Kidney tubule cell (primary cell): ENCODE measurements at regions not wholly inside any gene's neighbourhood (a gene's known extent, or its start where the extent isn't known, plus 50 kb on each side); places are given as distances from the start of the nearest gene placed in this dataset.

Experiments
- DNase-seq: peaks from one replicate; pipeline ENCODE4 v3.0.0-alpha.2; 2018; ENCODE audit warnings: low spot score

DNA sequence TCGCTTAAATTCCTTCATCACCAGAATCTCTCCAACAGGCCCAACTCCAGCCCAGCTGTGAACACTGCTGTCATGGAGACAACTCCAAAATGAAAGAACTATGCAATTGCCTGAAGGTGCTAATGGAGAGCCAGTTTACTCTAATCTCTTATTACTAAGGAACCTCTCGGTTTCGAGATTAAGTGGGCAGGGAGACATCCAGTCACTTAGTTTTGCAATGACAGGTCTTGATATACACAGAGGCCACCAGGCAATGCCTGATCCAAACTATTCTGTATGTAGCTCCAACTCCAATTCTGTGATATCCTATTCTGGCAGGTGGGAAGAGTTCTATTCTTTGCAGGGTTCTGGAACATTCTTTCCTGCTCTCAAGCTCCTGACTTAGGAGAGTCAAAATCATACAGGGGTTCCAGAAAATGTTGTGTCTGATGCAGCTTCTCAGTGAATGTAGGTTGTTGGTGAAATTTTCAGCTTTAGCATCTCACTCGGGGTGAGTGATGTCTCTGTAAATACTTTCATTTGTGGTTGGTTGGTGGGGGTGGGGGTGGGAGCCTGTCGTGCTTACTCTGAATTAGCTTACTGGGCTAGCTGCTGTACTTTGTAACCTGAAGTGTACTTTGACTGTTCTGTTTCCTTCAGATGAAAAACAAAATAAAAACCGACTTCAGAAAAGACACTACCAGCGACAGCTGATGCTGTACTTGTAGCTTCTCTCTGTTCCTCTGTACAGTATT is 170.9 kb downstream of the PALM2AKAP2 start:
- no peak for DNase-seq

DNA sequence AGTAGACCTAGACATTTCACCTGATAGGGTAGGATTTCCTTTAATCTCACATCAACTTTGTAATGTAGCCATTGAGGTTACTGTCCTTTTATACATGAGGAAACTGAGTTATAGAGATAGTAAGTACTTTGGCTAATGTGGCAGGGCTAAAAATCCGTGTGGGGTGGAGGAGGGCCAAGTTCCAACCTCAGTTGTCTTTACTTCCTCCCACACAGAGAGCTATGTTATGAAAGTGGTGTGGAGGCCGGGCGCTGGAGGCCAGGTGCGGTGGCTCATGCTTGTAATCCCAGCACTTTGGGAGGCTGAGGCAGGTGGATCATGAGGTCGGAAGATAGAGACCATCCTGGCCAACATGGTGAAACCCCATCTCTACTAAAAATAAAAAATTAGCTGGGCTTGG is 173.3 kb downstream of the PALM2AKAP2 start:
- DNase-seq: no peak

DNA sequence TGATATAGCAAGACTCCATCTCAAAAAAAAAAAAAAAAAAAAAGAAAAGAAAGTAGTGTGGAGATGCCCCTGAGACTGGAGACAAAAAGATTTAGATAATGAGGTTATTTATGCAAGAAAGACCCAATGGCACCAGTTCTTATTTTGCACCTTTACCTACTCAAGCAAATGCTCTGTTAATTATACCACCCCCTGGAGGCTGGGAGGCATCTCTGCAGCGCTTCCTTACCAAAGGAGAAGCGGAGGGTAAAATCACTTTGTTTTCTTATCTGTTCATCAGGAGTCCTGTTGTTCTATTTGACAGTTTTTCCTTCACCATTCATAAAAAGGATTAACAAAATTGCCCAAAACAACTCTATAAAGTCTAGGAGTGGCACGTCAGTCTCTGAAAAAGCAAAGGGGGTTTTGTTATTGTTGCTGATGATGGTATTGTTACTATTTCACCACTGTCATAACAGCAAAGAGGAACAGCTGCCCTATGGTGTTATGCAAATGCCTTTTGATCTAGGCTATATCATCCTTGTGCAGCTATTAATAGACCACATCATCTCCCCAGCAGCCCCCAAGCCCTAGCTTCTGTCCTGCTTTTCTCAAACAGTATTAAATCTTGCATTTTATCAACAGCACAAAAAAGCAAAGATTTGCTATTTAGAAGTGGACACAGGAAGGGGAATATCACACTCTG is 174.0 kb downstream of the PALM2AKAP2 start:
- DNase-seq: no peak

DNA sequence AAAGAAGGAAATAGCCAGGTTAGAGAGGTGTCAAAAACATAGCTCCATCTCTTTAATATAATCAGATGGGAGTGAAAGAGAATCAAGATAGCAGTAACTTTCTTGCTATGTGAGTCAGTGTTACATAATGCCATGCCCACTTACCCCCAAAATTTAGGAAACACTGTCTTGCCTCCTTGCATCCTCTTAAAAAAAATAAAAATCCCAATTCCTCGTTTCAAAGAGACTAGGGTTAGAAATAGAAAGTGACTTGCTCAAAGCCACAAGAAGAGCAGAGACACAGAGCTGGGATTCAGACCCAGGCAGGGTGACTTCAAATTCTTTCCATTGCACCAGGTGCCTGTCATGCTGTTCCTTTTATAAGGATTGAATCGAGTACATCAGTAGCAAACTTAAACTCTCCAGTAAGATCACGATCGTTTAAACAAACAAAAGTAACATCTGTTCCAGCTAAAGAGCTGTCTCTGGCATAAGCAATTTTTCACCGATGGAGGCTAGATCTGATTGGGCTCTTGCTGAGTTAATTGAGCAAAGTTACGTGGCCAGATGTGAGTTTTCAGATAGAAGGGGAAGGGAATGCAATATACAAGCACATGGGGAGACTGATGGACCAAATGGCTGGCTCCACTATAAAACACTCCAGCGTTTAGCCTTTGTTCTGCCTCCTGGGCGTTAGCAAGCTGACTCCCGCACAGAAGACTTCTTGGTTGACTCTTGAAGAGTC is 176.9 kb downstream of the PALM2AKAP2 start:
- no peak for DNase-seq

DNA sequence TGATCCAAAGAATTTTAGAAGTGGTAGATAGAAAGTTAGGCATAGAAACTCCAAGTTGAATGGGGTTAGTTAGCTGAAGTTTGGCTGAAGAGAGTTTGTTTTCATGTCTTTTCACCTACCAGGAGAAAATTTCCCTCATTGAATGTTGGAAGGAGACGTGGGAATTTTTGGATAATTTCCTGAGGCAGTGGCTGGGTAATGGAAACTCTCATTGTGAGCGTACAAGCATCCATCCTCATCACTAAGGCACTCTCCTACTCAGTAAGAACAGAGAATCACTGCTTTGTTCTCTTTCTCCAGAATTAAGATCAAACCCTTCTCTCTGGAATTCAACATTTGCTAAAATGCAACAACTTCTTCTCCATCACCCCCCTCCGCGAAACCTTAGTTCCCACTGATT is 179.7 kb downstream of the PALM2AKAP2 start:
- no peak for DNase-seq

DNA sequence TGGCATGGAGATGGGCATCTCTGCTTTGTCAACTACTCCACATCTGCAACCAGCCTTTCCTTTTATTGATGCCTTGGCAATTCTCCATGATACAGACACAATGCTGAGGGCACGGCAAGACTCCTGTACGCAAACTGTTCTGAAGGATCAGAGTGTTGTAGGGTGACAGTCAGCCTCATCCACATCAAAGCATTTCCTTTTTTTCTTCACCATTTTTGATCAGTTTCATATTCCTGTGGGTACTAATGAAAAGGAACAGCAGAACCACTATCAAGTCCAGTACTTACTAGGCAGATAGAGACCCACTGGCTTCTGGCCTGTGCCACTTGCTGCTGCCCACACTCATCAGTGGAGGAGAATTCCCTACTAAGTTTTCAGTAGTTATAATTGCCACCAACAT is 181.6 kb downstream of the PALM2AKAP2 start:
- no peak for DNase-seq

DNA sequence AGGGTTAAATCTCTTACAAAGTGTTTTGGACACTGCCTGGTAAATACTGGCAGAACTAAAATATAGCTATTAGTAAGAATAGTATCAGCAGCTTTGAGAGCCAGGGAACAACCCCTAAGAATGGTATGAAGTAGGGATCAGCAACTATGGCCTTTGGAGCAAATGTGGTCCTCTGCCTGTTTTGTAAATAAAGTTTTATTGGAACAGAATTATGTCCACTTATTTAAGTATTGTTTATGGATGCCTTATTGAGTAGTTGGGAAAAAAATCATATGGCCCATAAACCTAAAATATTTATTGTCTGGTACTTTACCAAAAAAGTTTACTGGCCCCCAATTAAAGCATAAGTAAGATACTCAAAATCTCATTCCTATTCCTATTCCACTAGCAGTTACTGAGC is 182.2 kb downstream of the PALM2AKAP2 start:
- no peak for DNase-seq

DNA sequence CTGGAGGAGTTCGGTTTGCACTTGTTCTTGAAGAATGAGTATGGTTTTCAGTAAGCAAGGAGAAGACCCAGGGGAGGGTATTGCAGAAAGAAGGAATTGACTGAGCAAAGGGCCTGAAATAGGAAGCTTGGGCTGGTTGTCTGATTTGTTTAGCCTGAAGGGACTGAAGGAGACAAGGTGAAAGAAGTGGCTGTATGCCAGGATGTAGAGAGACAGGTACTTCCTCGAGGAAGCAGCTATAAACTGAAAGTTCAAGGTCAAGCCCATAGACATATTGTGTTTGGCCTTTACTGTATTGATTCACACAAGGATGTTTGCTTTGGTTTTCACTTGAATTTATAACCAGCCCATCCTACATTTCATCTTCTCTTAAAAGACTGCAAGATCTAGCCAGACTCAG is 183.1 kb downstream of the PALM2AKAP2 start:
- DNase-seq: no peak

DNA sequence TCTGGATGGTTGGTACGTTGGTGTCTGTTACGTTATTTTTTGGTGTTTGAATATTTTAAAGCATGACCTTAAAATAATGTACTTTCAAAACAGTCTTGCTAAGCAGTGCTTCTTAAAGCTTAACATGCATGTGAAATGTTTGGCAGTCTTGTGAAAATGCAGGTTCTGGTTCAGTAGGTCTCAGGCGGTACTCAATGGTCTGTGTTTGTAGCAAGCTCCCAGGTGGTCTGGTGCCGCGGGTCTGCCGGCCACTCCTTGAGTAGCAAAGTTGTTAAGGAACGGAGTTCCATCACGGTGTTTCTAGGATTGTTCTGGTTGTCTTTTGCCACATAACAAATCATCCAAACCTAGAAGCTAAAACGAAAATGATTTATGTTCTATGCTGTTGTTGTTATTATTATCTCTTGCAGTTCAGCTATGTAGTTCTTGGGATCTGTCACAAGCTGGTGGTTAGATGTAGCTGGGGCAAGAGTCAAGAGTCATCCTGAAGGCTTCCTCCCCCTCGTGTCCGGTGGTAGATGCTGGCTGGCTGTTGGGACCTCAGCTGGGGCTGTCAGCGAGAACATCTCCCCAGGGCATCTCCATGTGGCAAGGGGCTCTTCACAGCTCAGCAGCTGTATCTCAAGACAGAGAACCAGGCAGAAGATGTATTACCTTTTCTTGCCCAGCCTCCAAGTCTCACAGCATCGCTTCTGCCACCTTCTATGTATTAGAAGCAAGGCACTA is 186.8 kb downstream of the PALM2AKAP2 start:
- no peak for DNase-seq

DNA sequence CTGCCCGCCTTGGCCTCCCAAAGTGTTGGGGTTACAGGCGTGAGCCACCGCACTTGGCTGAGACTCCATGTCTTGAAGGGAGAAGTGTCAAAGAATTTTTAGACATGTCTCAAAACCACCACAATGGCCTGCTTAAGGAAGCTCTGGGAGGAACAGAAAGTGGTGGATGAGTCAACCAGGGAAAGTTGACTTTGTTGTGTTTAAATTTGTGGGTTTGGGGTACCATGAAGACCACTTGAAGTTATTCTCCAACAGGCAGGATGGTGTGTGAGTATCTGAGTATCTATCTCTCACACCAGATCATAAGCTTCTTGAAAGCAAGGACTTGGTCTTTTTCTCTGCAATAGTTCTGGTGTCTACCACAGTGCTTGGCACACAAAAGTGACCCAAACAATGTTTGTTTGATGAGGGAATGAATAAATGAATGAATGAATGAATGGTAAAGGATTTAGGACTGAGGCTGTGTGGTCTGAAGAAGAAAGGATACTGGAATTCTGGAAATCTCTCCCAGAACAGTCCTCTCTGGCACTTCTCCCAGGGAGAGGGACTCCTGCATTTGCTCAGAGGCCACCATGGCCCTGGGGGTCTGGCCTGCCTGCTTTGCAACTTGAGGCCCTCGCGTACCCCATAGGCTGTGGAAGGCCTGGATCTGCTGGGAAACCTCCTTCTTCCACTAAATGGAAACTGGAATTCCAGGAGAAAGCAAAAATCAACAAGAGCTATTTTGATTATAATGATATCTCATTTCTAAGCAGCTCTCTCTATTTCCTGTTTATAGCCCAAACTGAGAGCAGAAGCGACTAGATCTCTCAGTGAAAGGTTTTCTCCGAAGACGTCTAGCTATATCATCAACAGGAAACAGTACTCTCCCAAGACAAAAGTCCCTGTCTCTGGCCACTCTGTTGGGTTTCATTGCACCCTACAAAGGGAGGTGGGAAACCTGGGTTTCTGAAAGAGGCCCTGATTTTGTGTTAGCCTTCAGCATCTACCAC is 187.9 kb downstream of the PALM2AKAP2 start:
- no peak for DNase-seq

DNA sequence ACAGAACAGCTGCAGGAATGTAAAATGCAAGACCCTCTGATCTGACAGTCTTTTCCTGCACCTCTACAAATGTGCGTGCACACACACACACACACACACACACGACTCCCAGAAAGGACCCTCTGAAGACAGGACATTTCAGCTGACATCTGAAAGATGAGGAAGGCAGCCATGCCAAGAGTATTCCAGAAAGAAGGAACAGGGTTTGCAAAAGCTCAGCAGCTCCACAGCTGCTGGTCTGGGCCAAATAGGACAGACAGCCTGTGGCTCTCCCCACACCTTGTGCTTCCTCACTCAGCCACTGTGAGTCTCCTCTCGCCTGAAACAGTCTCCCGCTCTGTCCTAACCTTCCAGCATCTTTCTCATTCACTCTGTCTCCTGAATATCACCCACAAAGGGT is 189.0 kb downstream of the PALM2AKAP2 start:
- DNase-seq: peak; percentile 15

DNA sequence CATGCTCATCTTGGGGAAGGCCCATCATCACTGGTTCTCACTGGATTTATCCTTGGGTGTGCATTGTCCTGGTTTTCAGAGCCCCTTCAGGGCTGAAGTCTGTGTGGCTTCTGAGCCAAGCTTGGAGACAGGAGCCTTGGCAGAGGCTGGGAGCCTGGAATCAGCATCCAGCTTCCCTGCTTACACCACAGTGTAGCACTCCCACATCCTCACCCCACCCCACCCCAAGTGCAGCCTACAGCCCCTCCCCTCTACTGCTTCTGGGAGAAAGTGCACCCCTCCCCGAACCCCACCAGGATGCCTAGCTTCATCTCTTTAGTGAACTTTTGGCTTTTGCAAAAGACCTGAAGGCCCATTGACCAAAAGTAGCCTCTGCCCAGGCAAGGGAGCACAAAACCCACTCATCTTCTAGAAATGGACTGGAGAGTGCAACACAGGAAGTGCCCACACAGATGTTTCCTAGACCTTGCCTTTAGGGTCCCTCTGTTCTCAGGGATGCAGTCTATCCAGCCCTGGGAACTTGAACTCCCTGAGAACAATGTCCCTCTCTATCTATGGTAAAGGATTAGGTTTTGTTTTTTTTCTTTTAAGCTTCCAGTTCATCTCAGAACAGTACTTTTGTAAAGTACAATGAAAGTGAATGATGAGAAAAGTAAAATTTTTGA is 189.7 kb downstream of the PALM2AKAP2 start:
- DNase-seq: no peak

DNA sequence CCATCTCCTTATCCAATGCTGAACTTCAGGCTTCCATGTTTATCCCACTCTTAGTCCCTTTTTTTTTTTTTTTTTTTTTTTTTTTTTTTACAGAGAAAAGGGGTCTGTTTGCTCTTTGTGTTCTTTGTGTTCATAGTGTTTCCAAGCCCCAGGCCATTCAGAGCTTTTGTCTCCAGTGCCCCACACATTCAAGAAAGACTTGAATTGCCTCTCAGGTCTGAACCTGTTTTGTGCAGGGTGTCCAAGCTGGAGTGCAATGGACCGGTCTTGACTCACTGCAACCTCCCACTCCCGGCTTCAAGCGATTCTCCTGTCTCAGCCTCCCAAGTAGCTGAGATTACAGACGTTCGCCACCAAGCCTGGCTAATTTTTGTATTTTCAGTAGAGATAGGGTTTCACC is 191.2 kb downstream of the PALM2AKAP2 start:
- DNase-seq: no peak

DNA sequence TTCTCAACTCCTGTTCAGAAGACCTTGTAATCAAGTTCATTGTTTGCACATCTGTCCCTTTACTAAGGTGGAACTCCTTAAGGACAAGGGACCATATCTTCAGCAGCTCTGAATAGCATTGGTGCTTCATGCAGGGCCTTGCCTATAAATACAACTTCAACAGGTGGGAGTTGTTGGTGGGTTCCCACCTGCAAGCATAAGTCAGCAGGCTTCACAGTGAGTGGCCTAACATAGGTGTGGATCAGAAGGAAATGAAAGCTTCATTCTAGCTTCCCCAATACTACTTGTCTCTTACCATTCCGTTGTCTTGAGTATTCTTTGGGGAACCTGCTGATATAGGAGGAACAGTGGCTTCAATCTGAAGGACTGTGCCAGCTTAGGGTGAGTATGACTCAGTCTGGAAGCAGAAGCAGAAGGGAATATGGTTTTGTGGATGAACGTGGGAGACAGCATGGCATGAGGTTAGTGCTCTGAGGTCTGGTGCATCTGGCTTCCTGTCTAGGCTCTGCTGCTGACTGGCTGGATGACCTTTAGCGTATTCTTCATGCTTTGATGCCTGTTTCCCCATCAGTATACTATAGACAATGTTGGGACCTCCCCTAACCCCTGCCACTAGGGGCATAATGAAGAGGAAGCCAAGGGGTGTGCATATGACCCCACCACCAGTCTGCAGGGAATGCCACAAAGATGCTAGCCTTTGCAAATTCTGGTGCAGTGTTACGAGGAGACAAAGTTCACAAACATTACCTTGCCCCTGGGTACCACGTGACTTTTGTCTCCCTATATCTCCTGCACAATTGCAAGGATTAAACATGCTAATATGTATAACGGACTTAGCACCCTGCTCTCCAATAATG is 192.3 kb downstream of the PALM2AKAP2 start:
- peak; percentile 13 for DNase-seq

DNA sequence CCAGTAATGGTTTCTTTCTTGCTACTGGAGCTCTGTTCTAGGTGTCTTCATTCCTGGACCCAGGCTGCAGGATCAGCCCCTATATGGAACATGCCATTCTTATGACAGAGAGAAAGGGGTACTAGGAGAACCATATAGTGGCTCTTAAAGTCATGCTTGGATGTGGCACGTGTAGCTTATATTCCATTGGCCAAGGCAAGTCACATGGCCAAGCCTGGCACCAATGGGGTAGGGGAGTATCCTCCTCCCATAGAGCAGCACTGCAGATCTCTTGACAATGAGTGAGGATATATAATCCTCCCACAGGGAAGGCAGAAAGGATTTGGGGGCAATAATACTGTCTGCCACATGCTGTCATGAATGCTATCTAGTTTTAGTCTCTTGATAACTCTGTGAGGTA is 193.3 kb downstream of the PALM2AKAP2 start:
- no peak for DNase-seq

DNA sequence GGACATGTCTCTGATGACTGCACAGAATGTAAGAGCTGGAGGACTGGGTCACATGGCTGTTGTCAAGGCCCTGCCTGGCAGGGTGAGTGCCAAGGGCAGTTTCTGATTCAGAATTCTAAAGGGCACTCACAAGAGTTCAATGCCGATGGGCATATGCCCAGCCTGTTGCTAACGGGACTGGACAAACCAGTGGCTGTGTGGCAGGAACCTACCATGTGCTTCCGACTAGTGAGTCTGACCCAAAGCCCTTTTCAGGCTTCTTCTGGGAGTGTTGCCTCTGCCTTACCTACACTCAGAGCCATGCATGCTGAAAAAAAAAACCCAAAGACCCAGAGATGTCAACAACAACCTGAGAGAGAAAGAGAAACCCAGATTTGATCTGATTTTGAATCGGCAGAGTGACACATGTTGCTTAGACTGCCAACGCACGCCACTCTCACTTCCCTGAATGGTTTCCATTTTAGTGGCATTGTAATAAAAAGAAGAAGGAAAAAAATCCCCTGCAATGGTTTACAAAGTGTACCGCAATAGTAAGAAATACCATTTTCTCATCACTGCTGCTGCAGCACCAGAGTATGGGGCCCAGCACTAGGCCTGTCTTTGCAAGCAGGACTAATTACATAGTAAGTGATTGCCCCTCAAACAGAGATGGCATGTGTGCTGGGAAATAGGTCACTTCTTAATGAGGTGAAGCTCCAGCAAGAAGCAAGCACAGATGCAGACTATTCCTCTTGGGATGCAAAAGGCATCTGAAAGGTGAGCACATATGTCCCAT is 194.3 kb downstream of the PALM2AKAP2 start:
- DNase-seq: no peak

DNA sequence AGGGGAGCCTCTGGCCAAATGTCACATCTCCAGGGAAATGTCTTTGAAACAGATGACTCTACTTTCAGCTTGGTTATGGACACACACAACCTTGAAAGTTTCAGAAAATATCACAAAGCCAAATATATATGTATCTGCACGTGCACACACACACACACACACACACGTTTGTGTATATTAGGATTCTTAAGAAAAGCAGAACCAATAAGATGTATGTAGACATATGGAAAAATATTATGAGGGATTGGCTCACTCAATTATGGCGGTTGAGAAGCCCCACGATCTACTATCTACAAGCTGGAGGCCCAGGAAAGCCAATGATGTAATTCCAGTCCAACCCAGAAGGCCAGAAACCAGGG is 194.9 kb downstream of the PALM2AKAP2 start:
- DNase-seq: no peak

DNA sequence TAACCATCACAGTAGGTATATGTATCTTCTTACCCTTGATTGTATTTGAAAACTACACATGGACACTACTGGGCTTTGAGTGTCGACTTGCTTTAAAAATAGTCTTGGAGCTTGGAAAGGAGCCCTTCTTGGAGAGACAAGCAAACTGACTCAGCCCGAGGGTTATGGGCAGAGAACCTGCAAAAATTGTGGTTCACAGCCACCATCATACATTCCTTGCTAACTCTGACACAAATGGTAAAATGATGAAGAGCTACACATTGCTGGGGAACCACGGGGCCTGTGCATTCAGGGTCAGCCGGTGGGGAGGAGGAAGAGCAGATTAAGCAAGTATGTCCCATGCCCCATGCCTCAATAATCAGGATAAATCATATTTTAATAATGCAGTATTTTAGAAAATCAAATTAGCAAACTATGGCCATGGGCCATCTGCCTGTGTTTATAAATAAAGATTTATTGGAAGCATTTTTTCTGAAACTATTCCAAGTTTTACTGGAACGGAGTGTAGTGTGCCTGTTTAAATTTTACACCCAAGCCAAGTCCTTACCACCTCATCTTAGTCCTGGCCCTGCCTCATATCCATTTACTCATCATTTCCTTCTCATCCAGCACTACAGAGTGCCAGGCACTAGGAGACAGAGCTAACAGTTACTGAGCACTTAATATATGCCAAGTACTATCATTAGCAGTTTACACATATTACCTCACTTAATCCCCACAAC is 195.7 kb downstream of the PALM2AKAP2 start:
- no peak for DNase-seq
